ENCODE measurements at regions not wholly inside any gene's neighbourhood (a gene's known extent, or its start where the extent isn't known, plus 50 kb on each side); places are given as distances from the start of the nearest gene placed in this dataset.

- TF ChIP-seq CTCF (IDR thresholded peaks at IDR 0.05), result no peak
- intact Hi-C loops (cut with DNase I, micrococcal nuclease), result no loop called here
- Mint-ChIP-seq H3K27ac (no peak overlapping the region), H3K27me3 (peaks cover 6% of the 10 kb centered on the region), H3K4me1 (ENCODE audit: low read depth) (no peaks in the 10 kb centered on the region), H3K4me3 (no peak overlapping the region), H3K36me3 (ENCODE audit: low read depth) (no peaks in the 10 kb centered on the region), H3K9me3 (no peaks in the 10 kb centered on the region)
- Histone ChIP-seq H3K4me1 (ENCODE audit: insufficient read depth, low read length) (no peaks in the 10 kb centered on the region), H3K4me3 (ENCODE audit: low read length) (no peak overlapping the region), H3K9me3 (ENCODE audit: control insufficient read depth in 1 of 2, insufficient read depth in 1 of 2, low read length in 2 of 2) (no peaks in the 10 kb centered on the region), H3K27ac (ENCODE audit: low read depth in 1 of 2, low read length in 2 of 2) (no peak overlapping the region), H3K36me3 (ENCODE audit: insufficient read depth, low read length) (no peaks in the 10 kb centered on the region), H3K27me3 (ENCODE audit: control insufficient read depth in 1 of 2, insufficient read depth in 2 of 2, low read length in 2 of 2) (no peaks in the 10 kb centered on the region)
- ChIA-PET CTCF (no interaction called here), POLR2A (no interaction called here)
- no peak for DNase-seq
- ATAC-seq (ENCODE audit: poor library complexity), result no peak
Measured at GRCh38 chr4:119750771-119751170, 122.2 kb upstream of the PDE5A start.

GRCh38 chr4:119750048-119750447, 121.4 kb upstream of the PDE5A start:
- H3K27ac ChIP-seq (ENCODE audit: low read depth in 1 of 2, low read length in 2 of 2), result no peak overlapping the region
- H3K27me3 ChIP-seq (ENCODE audit: control insufficient read depth in 1 of 2, insufficient read depth in 2 of 2, low read length in 2 of 2), result no peaks in the 10 kb centered on the region
- no peaks in the 10 kb centered on the region for H3K9me3 Mint-ChIP-seq
- DNase-seq, result no peak
- H3K4me1 Mint-ChIP-seq (ENCODE audit: low read depth), result no peaks in the 10 kb centered on the region
- ATAC-seq (ENCODE audit: poor library complexity), result no peak
- ChIA-PET CTCF (no interaction called here), POLR2A (no interaction called here)
- no peak overlapping the region for H3K4me3 Mint-ChIP-seq
- H3K27me3 Mint-ChIP-seq, result peaks cover 11% of the 10 kb centered on the region
- no peak for TF ChIP-seq CTCF (IDR thresholded peaks at IDR 0.05)
- H3K36me3 Mint-ChIP-seq (ENCODE audit: low read depth), result no peaks in the 10 kb centered on the region
- H3K4me1 ChIP-seq (ENCODE audit: insufficient read depth, low read length), result no peaks in the 10 kb centered on the region
- H3K9me3 ChIP-seq (ENCODE audit: control insufficient read depth in 1 of 2, insufficient read depth in 1 of 2, low read length in 2 of 2), result no peaks in the 10 kb centered on the region
- intact Hi-C loops (cut with DNase I, micrococcal nuclease), result no loop called here
- no peak overlapping the region for H3K4me3 ChIP-seq (ENCODE audit: low read length)
- H3K36me3 ChIP-seq (ENCODE audit: insufficient read depth, low read length), result no peaks in the 10 kb centered on the region
- no peak overlapping the region for H3K27ac Mint-ChIP-seq

GRCh38 chr4:119748853-119749252, 120.2 kb upstream of the PDE5A start:
- H3K36me3 Mint-ChIP-seq (ENCODE audit: low read depth), result no peaks in the 10 kb centered on the region
- H3K4me3 Mint-ChIP-seq, result no peak overlapping the region
- no peak overlapping the region for H3K27ac Mint-ChIP-seq
- CTCF ChIA-PET, result no interaction called here
- DNase-seq (no peak), ATAC-seq (ENCODE audit: poor library complexity) (no peak)
- H3K4me1 Mint-ChIP-seq (ENCODE audit: low read depth), result no peaks in the 10 kb centered on the region
- H3K27me3 Mint-ChIP-seq, result peaks cover 21% of the 10 kb centered on the region
- intact Hi-C loops (cut with DNase I, micrococcal nuclease), result no loop called here
- Histone ChIP-seq H3K4me3 (ENCODE audit: low read length) (no peak overlapping the region), H3K4me1 (ENCODE audit: insufficient read depth, low read length) (no peaks in the 10 kb centered on the region), H3K27ac (ENCODE audit: low read depth in 1 of 2, low read length in 2 of 2) (no peak overlapping the region), H3K36me3 (ENCODE audit: insufficient read depth, low read length) (no peaks in the 10 kb centered on the region), H3K9me3 (ENCODE audit: control insufficient read depth in 1 of 2, insufficient read depth in 1 of 2, low read length in 2 of 2) (no peaks in the 10 kb centered on the region), H3K27me3 (ENCODE audit: control insufficient read depth in 1 of 2, insufficient read depth in 2 of 2, low read length in 2 of 2) (peaks cover 0 to 3% of the 10 kb centered on the region in 2 experiments)
- POLR2A ChIA-PET, result no interaction called here
- H3K9me3 Mint-ChIP-seq, result no peaks in the 10 kb centered on the region
- TF ChIP-seq CTCF (IDR thresholded peaks at IDR 0.05), result no peak
